HG03457 (cell line): ENCODE measurements at regions not wholly inside any gene's neighbourhood (a gene's known extent, or its start where the extent isn't known, plus 50 kb on each side); places are given as distances from the start of the nearest gene placed in this dataset.
"Not testable (repeated sequence)": the region's sequence is repeated elsewhere in the genome, so short reads cannot be mapped to it uniquely, and the experiment has no call there.

Source experiments
- ATAC-seq: cut with Tn5 transposase; IDR thresholded peaks from one replicate; pipeline ENCODE4 v1.9.1; 2021; ENCODE audit warnings: moderate number of reproducible peaks; ENCODE audit not compliant: unreplicated experiment

- ATAC-seq = not testable (repeated sequence)
Observed at GRCh38 chr18:12179029-12179428, 75.1 kb upstream of the CIDEA start.

DNA sequence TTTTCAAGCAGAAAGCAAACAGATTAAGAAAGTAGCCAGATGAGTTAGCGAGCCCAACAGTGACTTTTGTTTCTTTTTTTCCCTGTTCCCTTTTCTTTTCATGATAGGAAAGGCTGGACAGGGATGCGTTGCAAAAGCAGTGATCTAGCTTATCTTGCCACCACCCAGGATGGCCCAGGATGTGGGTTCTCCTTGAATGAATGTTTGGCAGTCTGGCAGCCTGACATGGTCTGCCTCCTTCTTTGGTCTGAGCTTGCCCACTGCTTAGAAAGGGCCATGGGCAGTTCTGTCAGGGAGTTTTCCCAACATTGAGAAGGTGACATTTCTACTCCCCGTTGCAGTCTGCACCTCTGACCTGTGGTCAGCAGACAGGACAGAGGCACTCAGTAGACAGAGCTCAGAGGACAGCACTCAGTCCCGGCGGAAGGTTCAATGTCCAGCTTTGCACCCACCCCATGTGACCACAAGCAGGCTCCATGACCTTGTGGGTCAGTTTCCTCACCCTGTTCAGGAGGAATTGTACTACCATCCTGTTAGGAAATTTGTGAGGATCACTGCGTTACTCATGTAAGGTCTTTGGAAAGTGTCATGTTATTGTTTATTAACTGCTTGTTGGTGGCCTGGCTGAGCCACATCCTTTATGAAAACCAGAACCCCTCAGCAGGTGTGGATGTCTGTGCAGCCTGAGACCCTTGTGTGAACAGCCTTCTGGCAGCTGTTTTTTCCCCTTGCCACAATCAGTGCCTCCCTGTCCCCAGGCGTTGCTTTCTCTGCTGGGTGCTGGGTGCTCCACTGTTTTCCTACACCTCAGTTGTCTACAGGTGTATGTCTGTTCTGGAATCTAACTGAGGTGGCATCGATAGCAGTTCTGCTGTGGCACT is 74.2 kb upstream of the CIDEA start:
- not testable (repeated sequence) for ATAC-seq

GRCh38 chr18:12198797-12199196 is 55.4 kb upstream of the CIDEA start:
- ATAC-seq = not testable (repeated sequence)

GRCh38 chr18:12200186-12200585 is 54.0 kb upstream of the CIDEA start:
- peak; percentile 98 for ATAC-seq
